Karpas-422 (cell line): ENCODE measurements at regions not wholly inside any gene's neighbourhood (a gene's known extent, or its start where the extent isn't known, plus 50 kb on each side); places are given as distances from the start of the nearest gene placed in this dataset.

ENCODE experiments used
- DNase-seq: peaks from one replicate; pipeline ENCODE4 v3.0.0-alpha.2; 2015
- H2AFZ ChIP-seq: fragments of 200-600 bp; sonication (generic); 2 replicates; pipeline ENCODE4 v1.6.1; 2014; ENCODE audit warnings: antibody characterized with exemption, low read length, mixed read lengths
- H3K27ac ChIP-seq: fragments of 200-600 bp; sonication (generic); 2 replicates; pipeline ENCODE4 v1.5.1; 2014; ENCODE audit warnings: mild to moderate bottlenecking, low read length, moderate library complexity
- H3K27me3 ChIP-seq: fragments of 200-600 bp; sonication (generic); 2 replicates; pipeline ENCODE4 v1.6.1; 2014; ENCODE audit warnings: low read length, mixed read lengths
- H3K36me3 ChIP-seq: fragments of 200-600 bp; sonication (generic); 2 replicates; pipeline ENCODE4 v1.6.1; 2014; ENCODE audit warnings: low read length, mixed read lengths; ENCODE audit not compliant: insufficient read depth
- H3K4me1 ChIP-seq: fragments of 200-600 bp; sonication (generic); 2 replicates; pipeline ENCODE4 v1.6.1; 2014; ENCODE audit warnings: mild to moderate bottlenecking, low read length, mixed read lengths
- H3K4me2 ChIP-seq: fragments of 200-600 bp; sonication (generic); 2 replicates; pipeline ENCODE4 v1.6.1; 2014; ENCODE audit warnings: low read length, low read depth, mild to moderate bottlenecking; ENCODE audit not compliant: poor library complexity, severe bottlenecking
- H3K4me3 ChIP-seq: fragments of 200-600 bp; sonication (generic); 2 replicates; pipeline ENCODE4 v1.5.1; 2014; ENCODE audit warnings: mild to moderate bottlenecking, antibody characterized with exemption, low read length, mixed read lengths
- H3K79me2 ChIP-seq: fragments of 200-600 bp; sonication (generic); 2 replicates; pipeline ENCODE4 v1.6.1; 2014; ENCODE audit warnings: mild to moderate bottlenecking, low read length, mixed read lengths
- H3K9ac ChIP-seq: fragments of 200-600 bp; sonication (generic); 2 replicates; pipeline ENCODE4 v1.6.0; 2014; ENCODE audit warnings: low read length
- H3K9me2 ChIP-seq: fragments of 200-600 bp; sonication (generic), shearing (Covaris generic); replicated peaks from 2 replicates; pipeline ENCODE4 v1.6.0; 2014; ENCODE audit warnings: mild to moderate bottlenecking, low read length, moderate library complexity; ENCODE audit not compliant: insufficient read depth
- H3K9me3 ChIP-seq: fragments of 300-700, 200-600 bp; sonication (generic); 2 replicates; pipeline ENCODE4 v1.6.1; 2014; ENCODE audit warnings: low read length, mixed read lengths
- H4K20me1 ChIP-seq: fragments of 200-600 bp; sonication (generic); 2 replicates; pipeline ENCODE4 v1.6.1; 2014; ENCODE audit warnings: mild to moderate bottlenecking, antibody characterized with exemption, low read length, low read depth; ENCODE audit not compliant: insufficient read depth

- no peaks in the 10 kb centered on the region for H3K27me3 ChIP-seq
- H3K27ac ChIP-seq: no peak overlapping the region
- H4K20me1 ChIP-seq: no peaks in the 10 kb centered on the region
- H3K79me2 ChIP-seq: no peaks in the 10 kb centered on the region
- no peak overlapping the region for H3K4me2 ChIP-seq
- no peaks in the 10 kb centered on the region for H3K36me3 ChIP-seq
- H3K4me3 ChIP-seq: no peak overlapping the region
- no peak for DNase-seq
- H3K9me2 ChIP-seq: no peaks in the 10 kb centered on the region
- no peaks in the 10 kb centered on the region for H3K9me3 ChIP-seq
- H3K4me1 ChIP-seq: no peaks in the 10 kb centered on the region
- H3K9ac ChIP-seq: no peak overlapping the region
- H2AFZ ChIP-seq: no peak overlapping the region
Measured at GRCh38 chr18:46369323-46369722, 265.1 kb downstream of the HAUS1 start.

DNA sequence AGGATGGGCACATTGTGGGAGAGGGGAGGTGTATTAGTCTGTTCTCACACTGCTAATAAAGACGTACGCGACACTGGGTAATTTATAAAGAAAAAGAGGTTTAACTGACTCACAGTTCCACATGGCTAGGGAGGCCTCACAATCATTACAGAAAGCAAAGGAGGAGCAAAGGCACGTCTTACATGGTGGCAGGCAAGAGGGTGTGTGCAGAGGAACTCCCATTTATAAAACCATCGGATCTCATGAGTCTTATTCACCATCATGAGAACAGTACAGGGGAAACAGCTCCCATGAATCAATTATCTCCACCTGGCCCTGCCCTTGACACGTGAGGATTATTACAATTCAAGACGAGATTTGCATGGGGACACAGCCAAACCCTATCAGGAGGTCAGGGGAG lies 266.7 kb downstream of the HAUS1 start:
- Histone ChIP-seq H3K36me3 (no peaks in the 10 kb centered on the region), H3K4me1 (no peaks in the 10 kb centered on the region), H3K9me3 (no peaks in the 10 kb centered on the region), H3K4me2 (no peak overlapping the region), H2AFZ (no peak overlapping the region), H3K27ac (no peak overlapping the region), H3K9me2 (no peaks in the 10 kb centered on the region), H4K20me1 (no peaks in the 10 kb centered on the region), H3K27me3 (no peaks in the 10 kb centered on the region), H3K4me3 (no peak overlapping the region), H3K79me2 (no peaks in the 10 kb centered on the region), H3K9ac (no peak overlapping the region)
- DNase-seq: no peak

DNA sequence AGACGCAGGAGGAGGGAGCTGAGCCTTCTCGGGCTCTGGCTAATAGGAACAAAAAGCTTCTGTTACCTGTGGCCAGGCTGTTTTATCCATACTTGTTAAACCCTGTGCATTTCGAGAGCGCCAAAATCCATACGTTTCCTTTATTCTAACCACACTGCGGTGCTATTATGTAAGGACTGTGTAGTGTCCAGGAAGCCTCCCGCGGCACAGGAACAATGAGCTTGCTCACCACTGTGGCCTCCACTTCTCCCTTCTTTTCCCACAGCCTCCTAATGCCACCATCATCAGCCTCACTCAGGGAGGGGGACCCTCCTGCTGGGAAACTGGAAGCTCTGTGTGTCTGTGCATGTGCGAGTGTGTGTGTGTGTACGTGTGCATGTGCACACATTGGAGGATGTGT lies 268.5 kb downstream of the HAUS1 start:
- H4K20me1 ChIP-seq: no peaks in the 10 kb centered on the region
- no peaks in the 10 kb centered on the region for H3K79me2 ChIP-seq
- H3K36me3 ChIP-seq: no peaks in the 10 kb centered on the region
- DNase-seq: no peak
- no peaks in the 10 kb centered on the region for H3K9me3 ChIP-seq
- H3K4me3 ChIP-seq: no peak overlapping the region
- H3K4me1 ChIP-seq: no peaks in the 10 kb centered on the region
- no peak overlapping the region for H3K9ac ChIP-seq
- no peak overlapping the region for H2AFZ ChIP-seq
- no peak overlapping the region for H3K4me2 ChIP-seq
- no peaks in the 10 kb centered on the region for H3K27me3 ChIP-seq
- H3K9me2 ChIP-seq: no peaks in the 10 kb centered on the region
- H3K27ac ChIP-seq: no peak overlapping the region

- Histone ChIP-seq H3K4me3 (no peak overlapping the region), H3K36me3 (no peaks in the 10 kb centered on the region), H3K9me3 (no peaks in the 10 kb centered on the region), H3K9me2 (no peaks in the 10 kb centered on the region), H3K4me2 (no peak overlapping the region), H3K4me1 (no peaks in the 10 kb centered on the region), H4K20me1 (no peaks in the 10 kb centered on the region), H3K79me2 (no peaks in the 10 kb centered on the region), H3K9ac (no peak overlapping the region), H2AFZ (no peak overlapping the region), H3K27me3 (no peaks in the 10 kb centered on the region), H3K27ac (no peak overlapping the region)
- no peak for DNase-seq
Measured at GRCh38 chr18:46373131-46373530, 268.9 kb downstream of the HAUS1 start.

GRCh38 chr18:46373791-46374190 lies 269.6 kb downstream of the HAUS1 start:
- H4K20me1 ChIP-seq: no peaks in the 10 kb centered on the region

DNA sequence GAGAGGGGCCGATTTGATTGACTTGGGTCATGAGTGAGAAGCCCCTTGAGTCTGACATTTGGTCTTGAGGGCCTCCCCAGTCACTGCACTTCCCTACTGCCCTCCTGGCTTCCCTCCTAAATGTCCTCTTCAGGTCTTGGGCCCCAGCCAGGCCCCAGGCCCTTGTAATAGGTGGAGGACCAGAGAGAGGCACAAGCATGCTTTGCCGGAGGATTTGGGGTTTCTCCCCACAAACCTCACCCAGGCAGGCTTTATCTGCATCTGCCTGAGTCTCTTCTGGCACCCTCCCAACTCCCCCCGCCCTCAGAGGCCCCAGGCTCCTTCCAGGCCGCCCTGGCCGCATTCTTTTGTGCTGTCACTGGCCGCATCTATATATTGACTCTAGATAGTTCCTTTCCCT lies 270.7 kb downstream of the HAUS1 start:
- no peaks in the 10 kb centered on the region for H3K36me3 ChIP-seq

More at GRCh38 chr18:46373791-46374190, 269.6 kb downstream of the HAUS1 start:
- Histone ChIP-seq H3K4me3 (no peak overlapping the region), H2AFZ (no peak overlapping the region), H3K9me2 (no peaks in the 10 kb centered on the region), H3K9ac (no peak overlapping the region), H3K4me1 (no peaks in the 10 kb centered on the region), H3K79me2 (no peaks in the 10 kb centered on the region), H3K4me2 (no peak overlapping the region), H3K9me3 (no peaks in the 10 kb centered on the region), H3K27me3 (no peaks in the 10 kb centered on the region), H3K36me3 (no peaks in the 10 kb centered on the region), H3K27ac (no peak overlapping the region)
- DNase-seq: no peak

GRCh38 chr18:46377557-46377956 lies 273.4 kb downstream of the HAUS1 start:
- Histone ChIP-seq H3K9me3 (no peaks in the 10 kb centered on the region), H3K4me1 (no peaks in the 10 kb centered on the region), H3K9me2 (no peaks in the 10 kb centered on the region), H3K4me3 (no peak overlapping the region), H3K36me3 (no peaks in the 10 kb centered on the region), H4K20me1 (no peaks in the 10 kb centered on the region), H3K27ac (no peak overlapping the region), H3K4me2 (no peak overlapping the region), H3K79me2 (no peaks in the 10 kb centered on the region), H2AFZ (no peak overlapping the region), H3K27me3 (no peaks in the 10 kb centered on the region), H3K9ac (no peak overlapping the region)
- no peak for DNase-seq

More for the DNA sequence above, 270.7 kb downstream of the HAUS1 start:
- Histone ChIP-seq H3K4me1 (no peaks in the 10 kb centered on the region), H3K9me2 (no peaks in the 10 kb centered on the region), H3K9me3 (no peaks in the 10 kb centered on the region), H3K9ac (no peak overlapping the region), H3K27me3 (no peaks in the 10 kb centered on the region), H3K4me2 (no peak overlapping the region), H3K79me2 (no peaks in the 10 kb centered on the region), H4K20me1 (no peaks in the 10 kb centered on the region), H3K27ac (no peak overlapping the region), H3K4me3 (no peak overlapping the region), H2AFZ (no peak overlapping the region)
- DNase-seq: no peak

DNA sequence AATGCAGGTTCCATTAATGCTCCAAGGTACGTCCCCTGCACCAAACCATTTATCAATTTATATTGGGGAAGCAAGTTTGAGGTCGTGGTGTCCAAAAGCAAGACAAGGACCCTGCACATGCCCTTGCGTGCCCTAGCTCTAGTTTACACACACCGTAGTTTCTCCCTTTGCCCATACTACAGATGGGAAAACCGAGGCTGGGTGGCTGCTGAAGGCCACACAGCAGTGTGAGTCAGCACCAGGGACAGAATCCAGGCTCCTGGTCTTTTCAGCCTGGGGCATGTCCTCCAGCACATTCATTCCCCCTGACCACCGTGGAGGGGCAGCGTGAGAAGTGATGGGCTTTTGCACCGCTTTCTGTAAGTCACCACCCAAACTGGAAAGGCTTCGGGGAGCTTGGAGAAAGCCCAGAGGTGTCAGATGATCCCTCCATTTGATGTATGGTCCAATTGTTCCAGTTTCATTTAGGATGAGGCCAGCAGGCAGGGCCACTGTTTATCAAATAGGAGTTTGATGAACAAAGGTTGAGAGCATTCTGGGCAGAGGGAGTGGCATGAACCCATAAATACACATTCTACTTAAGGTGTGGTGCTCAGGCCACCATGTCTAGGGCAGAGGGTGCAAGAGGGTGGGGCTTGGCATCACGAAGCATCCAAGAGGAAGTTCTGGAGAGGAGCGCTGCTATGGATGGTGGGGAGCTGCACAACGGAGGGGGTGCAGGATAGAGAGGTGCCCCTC lies 274.1 kb downstream of the HAUS1 start:
- no peaks in the 10 kb centered on the region for H3K4me1 ChIP-seq
- H3K79me2 ChIP-seq: no peaks in the 10 kb centered on the region
- H4K20me1 ChIP-seq: no peaks in the 10 kb centered on the region
- no peaks in the 10 kb centered on the region for H3K27me3 ChIP-seq
- no peak overlapping the region for H3K4me3 ChIP-seq
- no peaks in the 10 kb centered on the region for H3K9me3 ChIP-seq
- H3K9ac ChIP-seq: no peak overlapping the region
- DNase-seq: no peak
- no peak overlapping the region for H3K27ac ChIP-seq
- H3K36me3 ChIP-seq: no peaks in the 10 kb centered on the region
- no peak overlapping the region for H3K4me2 ChIP-seq
- no peak overlapping the region for H2AFZ ChIP-seq
- no peaks in the 10 kb centered on the region for H3K9me2 ChIP-seq
